Gastroesophageal sphincter (tissue), 4 donors: ENCODE measurements at regions not wholly inside any gene's neighbourhood (a gene's known extent, or its start where the extent isn't known, plus 50 kb on each side); places are given as distances from the start of the nearest gene placed in this dataset.

Experiments
- ATAC-seq: fragments of 150-250 bp; one replicate; pipeline ENCODE4 v1.9.1; 2016; ENCODE audit warnings: mild to moderate bottlenecking, moderate library complexity
- H3K27ac ChIP-seq, 4 donors: fragments of 200-600 bp; sonication (generic) in 3 of 4; 1 replicate in 3 of 4; 2 replicates in 1 of 4; pipeline ENCODE4 v1.5.1; 2016 to 2019
- H3K27me3 ChIP-seq: fragments of 200-600 bp; sonication (generic); one replicate; pipeline ENCODE4 v1.5.1; 2019
- H3K36me3 ChIP-seq, 2 donors: fragments of 200-600 bp; sonication (generic); one replicate each; pipeline ENCODE4 v1.5.1; 2019; ENCODE audit warnings: control low read depth in 1 of 2
- H3K4me1 ChIP-seq, 3 donors: fragments of 200-600 bp; sonication (generic); 1 replicate in 2 of 3; 2 replicates in 1 of 3; pipeline ENCODE4 v1.5.1; 2016 to 2019; ENCODE audit warnings: control low read depth in 2 of 3
- H3K4me3 ChIP-seq, 2 donors: fragments of 200-600 bp; sonication (generic); one replicate each; pipeline ENCODE4 v1.5.1; 2019; ENCODE audit warnings: mild to moderate bottlenecking in 1 of 2, moderate library complexity in 1 of 2
- H3K9me3 ChIP-seq, 3 donors: fragments of 200-600 bp; sonication (generic); one replicate each; pipeline ENCODE4 v1.5.1; 2017 to 2019; ENCODE audit warnings: control low read depth in 2 of 3
- EP300 ChIP-seq: sonication (generic); formaldehyde crosslinking; IDR thresholded peaks from one replicate; pipeline ENCODE4 v1.6.1; 2017; ENCODE audit warnings: antibody characterized with exemption, mild to moderate bottlenecking
- POLR2A ChIP-seq, 2 donors: fragments of 450-650 bp; IDR thresholded peaks; one replicate each; pipeline ENCODE4 v1.6.1; 2017; ENCODE audit warnings: antibody characterized with exemption in 2 of 2, mild to moderate bottlenecking in 2 of 2, moderate library complexity in 1 of 2
- POLR2AphosphoS5 ChIP-seq: sonication (generic); formaldehyde crosslinking; IDR thresholded peaks from one replicate; pipeline ENCODE4 v1.6.1; 2017; ENCODE audit warnings: antibody characterized with exemption
- WGBS, 2 donors: methylation state at CpG; one replicate each; pipeline ENCODE4 v1.1.5; 2018; ENCODE audit warnings: low coverage in 1 of 2; 5-methylcytosine and 5-hydroxymethylcytosine counted together
- TF ChIP-seq, protein P1 (sequence below), 4 experiments: fragments of 200-600 bp in 2 of 4; fragments of 450-650 bp in 2 of 4; sonication (generic) in 1 of 4; IDR thresholded peaks; one replicate each; pipeline ENCODE4 v1.5.1; 2017 to 2019; ENCODE audit warnings: antibody characterized with exemption in 4 of 4, mild to moderate bottlenecking in 2 of 4, moderate library complexity in 2 of 4

DNA sequence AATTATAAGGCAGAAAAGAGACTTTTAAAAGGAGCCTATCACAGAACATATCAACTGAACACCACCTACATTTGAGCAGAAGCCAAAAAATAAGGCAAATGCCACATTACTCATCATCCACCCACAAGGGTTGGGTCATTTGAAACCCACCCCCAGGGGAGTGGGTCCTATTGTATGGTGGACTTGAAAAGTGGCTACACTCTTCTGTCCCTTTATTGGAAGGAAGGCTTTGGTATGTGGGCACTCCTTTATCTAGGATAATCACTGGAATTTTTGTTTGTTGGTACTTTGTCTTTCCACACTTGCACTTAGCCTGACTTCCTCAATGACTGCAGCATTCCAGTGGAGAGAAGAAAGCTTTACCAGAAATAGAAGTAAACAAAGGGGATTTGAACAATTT, 157.2 kb upstream of the COL11A1 start:
- ATAC-seq: no peak
- Histone ChIP-seq H3K4me1 (no peaks in the 10 kb centered on the region), H3K27me3 (no peaks in the 10 kb centered on the region), H3K4me3 (no peak overlapping the region), H3K27ac (no peak overlapping the region), H3K9me3 (no peaks in the 10 kb centered on the region), H3K36me3 (no peaks in the 10 kb centered on the region)
- TF ChIP-seq POLR2A (IDR thresholded peaks at IDR 0.05) (no peak), EP300 (no peak), POLR2AphosphoS5 (no peak)
- TF ChIP-seq, protein P1, sequence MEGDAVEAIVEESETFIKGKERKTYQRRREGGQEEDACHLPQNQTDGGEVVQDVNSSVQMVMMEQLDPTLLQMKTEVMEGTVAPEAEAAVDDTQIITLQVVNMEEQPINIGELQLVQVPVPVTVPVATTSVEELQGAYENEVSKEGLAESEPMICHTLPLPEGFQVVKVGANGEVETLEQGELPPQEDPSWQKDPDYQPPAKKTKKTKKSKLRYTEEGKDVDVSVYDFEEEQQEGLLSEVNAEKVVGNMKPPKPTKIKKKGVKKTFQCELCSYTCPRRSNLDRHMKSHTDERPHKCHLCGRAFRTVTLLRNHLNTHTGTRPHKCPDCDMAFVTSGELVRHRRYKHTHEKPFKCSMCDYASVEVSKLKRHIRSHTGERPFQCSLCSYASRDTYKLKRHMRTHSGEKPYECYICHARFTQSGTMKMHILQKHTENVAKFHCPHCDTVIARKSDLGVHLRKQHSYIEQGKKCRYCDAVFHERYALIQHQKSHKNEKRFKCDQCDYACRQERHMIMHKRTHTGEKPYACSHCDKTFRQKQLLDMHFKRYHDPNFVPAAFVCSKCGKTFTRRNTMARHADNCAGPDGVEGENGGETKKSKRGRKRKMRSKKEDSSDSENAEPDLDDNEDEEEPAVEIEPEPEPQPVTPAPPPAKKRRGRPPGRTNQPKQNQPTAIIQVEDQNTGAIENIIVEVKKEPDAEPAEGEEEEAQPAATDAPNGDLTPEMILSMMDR (IDR thresholded peaks at IDR 0.05): no peak

DNA sequence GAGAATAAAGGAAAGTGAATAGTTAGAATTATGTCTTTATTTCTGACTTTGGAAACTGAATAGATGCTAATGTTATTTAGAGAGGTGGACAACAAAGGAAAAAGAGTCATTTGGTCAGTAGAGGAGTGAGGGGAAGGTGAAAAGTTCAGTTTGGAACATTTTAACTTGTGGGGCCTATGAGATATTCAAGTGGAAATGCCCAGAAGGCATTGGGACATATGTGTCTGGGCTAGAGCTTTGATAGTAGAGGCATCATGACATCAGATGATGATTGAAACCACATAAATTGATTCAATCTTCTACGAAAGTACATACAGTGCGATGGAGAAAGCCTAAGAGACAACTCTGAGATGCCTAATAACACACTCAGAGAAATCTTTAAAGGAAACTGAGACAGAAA, 151.7 kb upstream of the COL11A1 start:
- WGBS, 2 donors: 88 to 93% methylated on average over 2 of the region's 2 CpGs
- TF ChIP-seq EP300: no peak
- TF ChIP-seq POLR2AphosphoS5: no peak
- TF ChIP-seq, protein P1 (IDR thresholded peaks at IDR 0.05): no peak
- no peak for TF ChIP-seq POLR2A (IDR thresholded peaks at IDR 0.05)
- Histone ChIP-seq H3K4me3 (no peak overlapping the region), H3K9me3 (no peaks in the 10 kb centered on the region), H3K27me3 (no peaks in the 10 kb centered on the region), H3K27ac (no peak overlapping the region), H3K36me3 (no peaks in the 10 kb centered on the region), H3K4me1 (no peaks in the 10 kb centered on the region)
- ATAC-seq: no peak

DNA sequence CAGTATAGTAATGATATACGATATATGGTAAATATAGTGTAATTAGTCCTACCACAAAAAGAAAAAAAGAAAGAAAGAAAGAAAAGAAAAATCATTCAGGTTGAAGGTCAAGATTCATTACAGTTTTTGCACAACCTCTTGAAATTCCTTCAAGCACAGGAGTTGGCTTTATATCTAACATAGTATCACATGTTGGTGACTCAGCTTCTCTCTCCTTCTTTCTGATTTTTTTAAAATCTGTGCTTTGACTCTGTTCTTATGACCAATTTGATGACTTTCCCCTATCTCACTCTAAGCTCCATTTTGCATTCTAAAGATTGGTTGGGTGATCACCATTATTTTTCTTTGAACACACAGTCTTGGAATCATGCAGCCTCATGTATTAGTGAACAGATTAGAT, 148.2 kb upstream of the COL11A1 start:
- TF ChIP-seq EP300: no peak
- TF ChIP-seq, protein P1 (IDR thresholded peaks at IDR 0.05): no peak
- no peak for TF ChIP-seq POLR2A (IDR thresholded peaks at IDR 0.05)
- TF ChIP-seq POLR2AphosphoS5: no peak
- Histone ChIP-seq H3K27ac (no peak overlapping the region), H3K4me1 (no peaks in the 10 kb centered on the region), H3K36me3 (no peaks in the 10 kb centered on the region), H3K4me3 (no peak overlapping the region), H3K27me3 (no peaks in the 10 kb centered on the region), H3K9me3 (no peaks in the 10 kb centered on the region)
- no peak for ATAC-seq
- WGBS, 2 donors: 93 to 100% methylated on average over 1 of the region's 1 CpG

GRCh38 chr1:103254691-103255090, 146.4 kb upstream of the COL11A1 start:
- H3K4me1 ChIP-seq: no peaks in the 10 kb centered on the region
- TF ChIP-seq POLR2A (IDR thresholded peaks at IDR 0.05) (no peak), POLR2AphosphoS5 (no peak), EP300 (no peak)
- TF ChIP-seq, protein P1 (IDR thresholded peaks at IDR 0.05): no peak
- no peaks in the 10 kb centered on the region for H3K9me3 ChIP-seq
- ATAC-seq: no peak
- no peak overlapping the region for H3K27ac ChIP-seq
- no peaks in the 10 kb centered on the region for H3K27me3 ChIP-seq
- H3K36me3 ChIP-seq: no peaks in the 10 kb centered on the region
- 16 to 17% methylated on average over 3 of the region's 3 CpGs for WGBS, 2 donors
- H3K4me3 ChIP-seq: no peak overlapping the region

DNA sequence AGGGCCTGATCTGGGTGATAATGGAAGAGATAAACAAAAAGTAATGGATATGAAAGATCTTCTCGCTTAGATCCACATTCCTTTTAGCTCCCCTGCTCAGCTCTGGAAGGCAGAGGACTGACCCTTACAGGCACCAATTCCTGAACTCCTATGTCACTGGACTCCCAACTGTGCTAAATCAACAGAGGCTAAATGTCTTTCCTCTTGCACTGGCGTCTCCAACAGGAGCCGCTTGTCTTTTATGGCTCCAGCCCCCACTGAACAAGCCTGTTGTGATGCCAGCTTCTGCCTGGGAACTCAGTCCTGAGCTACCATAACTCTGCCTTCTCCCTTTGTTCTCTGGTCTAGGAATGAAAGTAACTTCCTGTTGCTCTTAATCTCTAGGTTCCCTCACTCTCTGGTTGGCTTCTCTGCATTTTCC, 142.1 kb upstream of the COL11A1 start:
- no peaks in the 10 kb centered on the region for H3K36me3 ChIP-seq
- no peaks in the 10 kb centered on the region for H3K9me3 ChIP-seq
- H3K27me3 ChIP-seq: no peaks in the 10 kb centered on the region
- H3K4me3 ChIP-seq: no peak overlapping the region
- WGBS, 2 donors: 42 to 67% methylated on average over 1 to 3 of the region's 3 CpGs
- no peak overlapping the region for H3K27ac ChIP-seq
- TF ChIP-seq POLR2AphosphoS5: no peak
- TF ChIP-seq POLR2A (IDR thresholded peaks at IDR 0.05): no peak
- TF ChIP-seq EP300: no peak
- TF ChIP-seq, protein P1 (IDR thresholded peaks at IDR 0.05): no peak
- ATAC-seq: no peak
- no peaks in the 10 kb centered on the region for H3K4me1 ChIP-seq
